Sigmoid colon (tissue), 4 donors: ENCODE measurements at regions not wholly inside any gene's neighbourhood (a gene's known extent, or its start where the extent isn't known, plus 50 kb on each side); places are given as distances from the start of the nearest gene placed in this dataset.
"Not testable (repeated sequence)": the region's sequence is repeated elsewhere in the genome, so short reads cannot be mapped to it uniquely, and the experiment has no call there.

Experiments
- EP300 ChIP-seq, 4 donors: sonication (generic); formaldehyde crosslinking; IDR thresholded peaks; one replicate each; pipeline ENCODE4 v1.6.1; 2017; ENCODE audit warnings: antibody characterized with exemption in 4 of 4
- POLR2A ChIP-seq, 2 donors: fragments of 450-650 bp; IDR thresholded peaks; one replicate each; pipeline ENCODE4 v1.6.1; 2016; ENCODE audit warnings: antibody characterized with exemption in 2 of 2, mild to moderate bottlenecking in 2 of 2, moderate library complexity in 2 of 2
- POLR2AphosphoS5 ChIP-seq, 4 donors: sonication (generic); formaldehyde crosslinking; IDR thresholded peaks; one replicate each; pipeline ENCODE4 v1.6.1; 2017; ENCODE audit warnings: antibody characterized with exemption in 4 of 4
- TF ChIP-seq, protein P1 (sequence below), 4 experiments: fragments of 450-650 bp in 3 of 4; fragments of 200-600 bp in 1 of 4; IDR thresholded peaks; one replicate each; pipeline ENCODE4 v1.5.1; 2016 to 2019; ENCODE audit warnings: antibody characterized with exemption in 4 of 4, mild to moderate bottlenecking in 3 of 4, moderate library complexity in 2 of 4

DNA sequence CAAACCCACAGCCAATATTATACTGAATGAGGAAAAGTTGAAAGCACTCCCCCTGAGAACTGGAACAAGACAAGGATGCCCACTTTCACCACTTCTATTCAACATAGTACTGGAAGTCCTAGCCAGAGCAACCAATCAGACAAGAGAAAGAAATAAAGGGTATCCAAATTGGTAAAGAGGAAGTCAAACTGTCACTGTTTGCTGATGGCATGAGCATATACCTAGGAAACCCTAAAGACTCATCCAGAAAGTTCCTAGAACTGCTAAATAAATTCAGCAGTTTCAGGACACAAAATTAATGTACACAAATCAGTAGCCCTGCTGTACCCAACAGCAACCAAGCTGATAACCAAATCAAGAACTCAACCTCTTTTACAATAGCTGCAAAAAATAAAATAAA lies 220.0 kb downstream of the SYK start:
- TF ChIP-seq, protein P1, sequence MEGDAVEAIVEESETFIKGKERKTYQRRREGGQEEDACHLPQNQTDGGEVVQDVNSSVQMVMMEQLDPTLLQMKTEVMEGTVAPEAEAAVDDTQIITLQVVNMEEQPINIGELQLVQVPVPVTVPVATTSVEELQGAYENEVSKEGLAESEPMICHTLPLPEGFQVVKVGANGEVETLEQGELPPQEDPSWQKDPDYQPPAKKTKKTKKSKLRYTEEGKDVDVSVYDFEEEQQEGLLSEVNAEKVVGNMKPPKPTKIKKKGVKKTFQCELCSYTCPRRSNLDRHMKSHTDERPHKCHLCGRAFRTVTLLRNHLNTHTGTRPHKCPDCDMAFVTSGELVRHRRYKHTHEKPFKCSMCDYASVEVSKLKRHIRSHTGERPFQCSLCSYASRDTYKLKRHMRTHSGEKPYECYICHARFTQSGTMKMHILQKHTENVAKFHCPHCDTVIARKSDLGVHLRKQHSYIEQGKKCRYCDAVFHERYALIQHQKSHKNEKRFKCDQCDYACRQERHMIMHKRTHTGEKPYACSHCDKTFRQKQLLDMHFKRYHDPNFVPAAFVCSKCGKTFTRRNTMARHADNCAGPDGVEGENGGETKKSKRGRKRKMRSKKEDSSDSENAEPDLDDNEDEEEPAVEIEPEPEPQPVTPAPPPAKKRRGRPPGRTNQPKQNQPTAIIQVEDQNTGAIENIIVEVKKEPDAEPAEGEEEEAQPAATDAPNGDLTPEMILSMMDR (IDR thresholded peaks at IDR 0.05): not testable (repeated sequence)
- TF ChIP-seq POLR2A, POLR2AphosphoS5, EP300 (IDR thresholded peaks at IDR 0.05): not testable (repeated sequence)
